H9 (cell line): ENCODE measurements at regions not wholly inside any gene's neighbourhood (a gene's known extent, or its start where the extent isn't known, plus 50 kb on each side); places are given as distances from the start of the nearest gene placed in this dataset.

Experiments used
- DNase-seq: peaks from one replicate; pipeline ENCODE4 v3.0.0-alpha.2; 2017
- H2AFZ ChIP-seq: one replicate; pipeline ENCODE4 v1.6.1; 2013; ENCODE audit warnings: mild to moderate bottlenecking, low read length, control low read depth, moderate library complexity
- H2AK5ac ChIP-seq: 2 replicates; pipeline ENCODE4 v1.6.1; 2013; ENCODE audit warnings: low read length, control low read depth, mixed read lengths; ENCODE audit not compliant: insufficient read length
- H2BK120ac ChIP-seq: one replicate; pipeline ENCODE4 v1.6.1; 2013; ENCODE audit warnings: low read depth, mild to moderate bottlenecking, low read length, control low read depth, inconsistent platforms; ENCODE audit not compliant: poor library complexity, severe bottlenecking
- H2BK12ac ChIP-seq: 2 replicates; pipeline ENCODE4 v1.6.1; 2013; ENCODE audit warnings: low read length, control low read depth, mixed read lengths, low read depth; ENCODE audit not compliant: insufficient read length
- H2BK15ac ChIP-seq: 2 replicates; pipeline ENCODE4 v1.6.1; 2013; ENCODE audit warnings: low read depth, low read length, control low read depth
- H2BK20ac ChIP-seq: one replicate; pipeline ENCODE4 v1.6.1; 2013; ENCODE audit warnings: low read depth, mild to moderate bottlenecking, low read length, control low read depth, inconsistent platforms; ENCODE audit not compliant: poor library complexity, severe bottlenecking
- H2BK5ac ChIP-seq: 2 replicates; pipeline ENCODE4 v1.6.1; 2013; ENCODE audit warnings: low read length, control low read depth, mixed read lengths; ENCODE audit not compliant: insufficient read length
- H3K14ac ChIP-seq: 2 replicates; pipeline ENCODE4 v1.6.1; 2013; ENCODE audit warnings: low read length, control low read depth; ENCODE audit not compliant: insufficient read depth
- H3K18ac ChIP-seq: 2 replicates; pipeline ENCODE4 v1.6.1; 2013; ENCODE audit warnings: low read depth, mild to moderate bottlenecking, mixed read lengths, low read length, control low read depth; ENCODE audit not compliant: insufficient read length
- H3K23ac ChIP-seq: 2 replicates; pipeline ENCODE4 v1.6.1; 2013; ENCODE audit warnings: low read length, control low read depth, mixed read lengths, low read depth; ENCODE audit not compliant: insufficient read length
- H3K23me2 ChIP-seq: 2 replicates; pipeline ENCODE4 v1.6.1; 2013; ENCODE audit warnings: low read depth, mild to moderate bottlenecking, mixed read lengths, low read length, control low read depth; ENCODE audit not compliant: insufficient read length, poor library complexity, severe bottlenecking
- H3K27ac ChIP-seq: 2 replicates; pipeline ENCODE4 v1.5.1; 2013; ENCODE audit warnings: low read length, control low read depth, mixed read lengths, low read depth; ENCODE audit not compliant: insufficient read length
- H3K27me3 ChIP-seq: 2 replicates; pipeline ENCODE4 v1.6.1; 2013; ENCODE audit warnings: low read length, control low read depth, inconsistent platforms; ENCODE audit not compliant: insufficient read depth
- H3K4ac ChIP-seq: 2 replicates; pipeline ENCODE4 v1.6.1; 2013; ENCODE audit warnings: low read depth, mild to moderate bottlenecking, control low read depth, inconsistent platforms, low read length, moderate library complexity
- H3K4me1 ChIP-seq: 2 replicates; pipeline ENCODE4 v1.6.1; 2013; ENCODE audit warnings: low read length, control low read depth, inconsistent platforms; ENCODE audit not compliant: insufficient read depth
- H3K4me2 ChIP-seq: 2 replicates; pipeline ENCODE4 v1.6.1; 2013; ENCODE audit warnings: low read length, control low read depth, mixed read lengths; ENCODE audit not compliant: insufficient read length, insufficient read depth
- H3K56ac ChIP-seq: 2 replicates; pipeline ENCODE4 v1.6.1; 2013; ENCODE audit warnings: low read depth, mild to moderate bottlenecking, mixed read lengths, low read length, control low read depth; ENCODE audit not compliant: insufficient read length
- H3K79me1 ChIP-seq: 2 replicates; pipeline ENCODE4 v1.6.1; 2013; ENCODE audit warnings: low read depth, mild to moderate bottlenecking, moderate library complexity, low read length, control low read depth, inconsistent platforms; ENCODE audit not compliant: insufficient read depth, poor library complexity, severe bottlenecking
- H3K79me2 ChIP-seq: 2 replicates; pipeline ENCODE4 v1.6.1; 2013; ENCODE audit warnings: low read length, control low read depth, inconsistent platforms; ENCODE audit not compliant: insufficient read depth
- H3K9ac ChIP-seq: 2 replicates; pipeline ENCODE4 v1.6.1; 2013; ENCODE audit warnings: low read length, control low read depth, mixed read lengths; ENCODE audit not compliant: insufficient read length; ENCODE audit errors: extremely low read depth
- H3K9me3 ChIP-seq: one replicate; pipeline ENCODE4 v1.6.1; 2013; ENCODE audit warnings: low read depth, low read length, inconsistent platforms; ENCODE audit not compliant: control insufficient read depth
- H3T11ph ChIP-seq: one replicate; pipeline ENCODE4 v1.6.1; 2013; ENCODE audit warnings: mild to moderate bottlenecking, low read length, control low read depth, inconsistent platforms
- H4K20me1 ChIP-seq: one replicate; pipeline ENCODE4 v1.6.1; 2013; ENCODE audit not compliant: control insufficient read depth, insufficient read length, insufficient read depth
- H4K5ac ChIP-seq: 2 replicates; pipeline ENCODE4 v1.6.1; 2013; ENCODE audit warnings: low read depth, mild to moderate bottlenecking, mixed read lengths, low read length, control low read depth; ENCODE audit not compliant: insufficient read length
- H4K8ac ChIP-seq: replicated peaks from 2 replicates; pipeline ENCODE4 v1.6.1; 2013; ENCODE audit warnings: low read length, control low read depth, mixed read lengths, low read depth; ENCODE audit not compliant: insufficient read length
- H4K91ac ChIP-seq: 2 replicates; pipeline ENCODE4 v1.6.1; 2013; ENCODE audit warnings: low read depth, mild to moderate bottlenecking, moderate library complexity, mixed read lengths, low read length, control low read depth; ENCODE audit not compliant: insufficient read length
- H3K27ac Mint-ChIP-seq, 3 experiments: 2 replicates in 2 of 3; 3 replicates in 1 of 3; pipeline ENCODE4 v1.8.0; 2020 to 2021; ENCODE audit warnings: mixed read lengths in 3 of 3, mild to moderate bottlenecking in 1 of 3, moderate library complexity in 1 of 3
- H3K27me3 Mint-ChIP-seq: 2 replicates; pipeline ENCODE4 v1.8.0; 2021; ENCODE audit warnings: low read depth, mild to moderate bottlenecking, moderate library complexity, mixed read lengths
- H3K36me3 Mint-ChIP-seq, 3 experiments: 2 replicates in 2 of 3; 3 replicates in 1 of 3; pipeline ENCODE4 v1.8.0; 2020 to 2021; ENCODE audit warnings: low read depth in 3 of 3, mixed read lengths in 3 of 3; ENCODE audit not compliant: insufficient read depth in 1 of 3
- H3K4me1 Mint-ChIP-seq, 2 experiments: 2 replicates each; pipeline ENCODE4 v1.8.0; 2020; ENCODE audit warnings: mixed read lengths in 2 of 2
- H3K4me3 Mint-ChIP-seq, 2 experiments: 2 replicates in 1 of 2; 3 replicates in 1 of 2; pipeline ENCODE4 v1.8.0; 2020 to 2021; ENCODE audit warnings: mild to moderate bottlenecking in 2 of 2, mixed read lengths in 2 of 2, moderate library complexity in 1 of 2
- H3K9me3 Mint-ChIP-seq, 2 experiments: 2 replicates in 1 of 2; 3 replicates in 1 of 2; pipeline ENCODE4 v1.8.0; 2020; ENCODE audit warnings: mild to moderate bottlenecking in 2 of 2, mixed read lengths in 2 of 2, moderate library complexity in 1 of 2
- CTCF ChIP-seq: fragments of 200-600 bp; sonication (generic); conservative IDR thresholded peaks from 3 replicates; pipeline ENCODE4 v1.8.0; 2021; ENCODE audit warnings: antibody characterized with exemption, mild to moderate bottlenecking
- WGBS: extraction: QIAGEN DNeasy Blood & Tissue Kit; methylation state at CpG from one replicate; pipeline ENCODE4 v1.1.7; 2013; ENCODE audit warnings: missing lambda C conversion rate, low lambda C conversion rate, mixed read lengths; ENCODE audit not compliant: insufficient read length; ENCODE audit errors: extremely low coverage; 5-methylcytosine and 5-hydroxymethylcytosine counted together

GRCh38 chr4:29005838-29006237 is 1714.3 kb upstream of the PCDH7 start:
- no peak for TF ChIP-seq CTCF
- Histone ChIP-seq H2AFZ (no peak overlapping the region), H3K27me3 (no peaks in the 10 kb centered on the region), H3K27ac (no peak overlapping the region), H4K5ac (no peak overlapping the region), H3K9ac (no peak overlapping the region), H4K91ac (no peak overlapping the region), H3K9me3 (no peaks in the 10 kb centered on the region), H2AK5ac (no peak overlapping the region), H2BK12ac (no peak overlapping the region), H2BK5ac (no peak overlapping the region), H4K20me1 (no peaks in the 10 kb centered on the region), H2BK15ac (no peak overlapping the region), H3K4ac (no peak overlapping the region), H4K8ac (no peak overlapping the region), H3K23me2 (no peaks in the 10 kb centered on the region), H3K79me1 (no peaks in the 10 kb centered on the region), H3K4me1 (no peaks in the 10 kb centered on the region; the same call in 1 of the 2 replicates), H2BK120ac (no peak overlapping the region), H3K79me2 (no peaks in the 10 kb centered on the region), H3T11ph (no peak overlapping the region), H3K56ac (no peak overlapping the region), H3K23ac (no peak overlapping the region), H2BK20ac (no peak overlapping the region), H3K14ac (no peak overlapping the region), H3K18ac (no peak overlapping the region), H3K4me2 (no peak overlapping the region)
- no CpG with 5 or more reads among the region's 4 CpGs for WGBS
- Mint-ChIP-seq H3K9me3 (no peaks in the 10 kb centered on the region; a peak in 1 of 5 replicates), H3K27me3 (peaks cover 34% of the 10 kb centered on the region), H3K4me3 (no peak overlapping the region), H3K27ac (no peak overlapping the region), H3K4me1 (peaks cover 35 to 39% of the 10 kb centered on the region in 2 experiments), H3K36me3 (peaks cover 0 to 1% (median 0%) of the 10 kb centered on the region in 3 experiments; a peak in 1 of 7 replicates)
- no peak for DNase-seq
